Endothelial cell of umbilical vein (primary cell): ENCODE measurements at regions not wholly inside any gene's neighbourhood (a gene's known extent, or its start where the extent isn't known, plus 50 kb on each side); places are given as distances from the start of the nearest gene placed in this dataset.

ENCODE experiments used
- BruUV-seq: library from RNA; stranded (reverse); fragments of 400-500 nt; replicated peaks from 2 replicates; lab custom pipeline; 2021; lab: Mats Ljungman, UMichigan
- CTCF ChIA-PET: fragments of 300-600, 350-600 bp; sonication (Branson Sonifier 250); formaldehyde crosslinking; loops from one replicate; lab custom pipeline; 2021; ENCODE audit warnings: antibody characterized with exemption, inconsistent platforms; lab: Charles Lee
- POLR2A ChIA-PET: fragments of 300-600, 350-600 bp; sonication (Branson Sonifier 250); formaldehyde crosslinking; loops from one replicate; lab custom pipeline; 2021; ENCODE audit warnings: antibody characterized with exemption, inconsistent platforms; lab: Charles Lee
- DNase-seq: peaks from one replicate; pipeline ENCODE4 v3.0.0-alpha.2; 2011; ENCODE audit warnings: low read depth, low spot score
- FAIRE-seq: peaks from 2 replicates; lab custom pipeline; 2011; peaks lifted over from hg19 to GRCh38; lab: Jason Lieb, UNC
- H2AFZ ChIP-seq: 2 replicates; pipeline ENCODE4 v1.6.0; 2012; ENCODE audit warnings: low read depth, low read length, control low read depth, inconsistent platforms
- H3K27ac ChIP-seq: 2 replicates; pipeline ENCODE4 v1.5.1; 2011; ENCODE audit warnings: low read depth, mild to moderate bottlenecking, control low read depth, low read length, moderate library complexity; ENCODE audit not compliant: insufficient read depth
- H3K27me3 ChIP-seq, 2 experiments: 2 replicates each; pipeline versions ENCODE4 v1.6.0 to v1.6.1; 2011; ENCODE audit warnings: low read length in 2 of 2, mixed read lengths in 1 of 2; ENCODE audit not compliant: control insufficient read depth in 2 of 2, insufficient read depth in 2 of 2
- H3K36me3 ChIP-seq, 2 experiments: 2 replicates in 1 of 2; 3 replicates in 1 of 2; pipeline ENCODE4 v1.5.1; 2011; ENCODE audit warnings: low read length in 2 of 2, mild to moderate bottlenecking in 1 of 2, moderate library complexity in 1 of 2; ENCODE audit not compliant: control insufficient read depth in 2 of 2, insufficient read depth in 2 of 2; ENCODE audit errors: extremely low read depth in 1 of 2
- H3K4me1 ChIP-seq: 3 replicates; pipeline ENCODE4 v1.5.1; 2011; ENCODE audit warnings: mild to moderate bottlenecking, low read length; ENCODE audit not compliant: control insufficient read depth, insufficient read depth; ENCODE audit errors: extremely low read depth
- H3K4me2 ChIP-seq: 2 replicates; pipeline ENCODE4 v1.6.1; 2011; ENCODE audit warnings: low read length, control low read depth, mixed read lengths; ENCODE audit not compliant: insufficient read depth
- H3K4me3 ChIP-seq, 3 experiments: fragments of 200-600 bp in 1 of 3; sonication (generic), shearing (Covaris generic) in 1 of 3; replicated peaks in 1 of 3; 2 replicates each; pipeline ENCODE4 v1.5.1; 2011 to 2016; ENCODE audit warnings: control low read depth in 3 of 3, low read length in 3 of 3, mild to moderate bottlenecking in 2 of 3, inconsistent platforms in 1 of 3, low read depth in 1 of 3, moderate library complexity in 1 of 3; ENCODE audit not compliant: insufficient read depth in 1 of 3
- H3K79me2 ChIP-seq: 2 replicates; pipeline ENCODE4 v1.6.0; 2012; ENCODE audit warnings: low read length, inconsistent platforms; ENCODE audit not compliant: control insufficient read depth, insufficient read depth
- H3K9ac ChIP-seq: replicated peaks from 2 replicates; pipeline ENCODE3; 2011; ENCODE audit warnings: low read length, control low read depth; ENCODE audit not compliant: insufficient read depth; ENCODE audit errors: extremely low read depth
- H3K9me1 ChIP-seq: replicated peaks from 3 replicates; pipeline ENCODE4 v1.6.0; 2011; ENCODE audit warnings: mild to moderate bottlenecking, low read length; ENCODE audit not compliant: control insufficient read depth, insufficient read depth; ENCODE audit errors: extremely low read depth
- H3K9me3 ChIP-seq: replicated peaks from 2 replicates; pipeline ENCODE4 v1.5.1; 2012; ENCODE audit warnings: low read length, inconsistent platforms; ENCODE audit not compliant: control insufficient read depth, insufficient read depth
- H4K20me1 ChIP-seq: replicated peaks from 2 replicates; pipeline ENCODE3; 2011; ENCODE audit warnings: mild to moderate bottlenecking, low read length; ENCODE audit not compliant: control insufficient read depth, insufficient read depth; ENCODE audit errors: extremely low read depth
- CTCF ChIP-seq, 2 donors: IDR thresholded peaks; 1 replicate in 1 of 2; 2 replicates in 1 of 2; pipeline ENCODE4 v1.5.1; 2011; ENCODE audit warnings: low read length in 2 of 2, mild to moderate bottlenecking in 2 of 2, moderate library complexity in 2 of 2, control low read depth in 1 of 2, inconsistent platforms in 1 of 2, low read depth in 1 of 2; ENCODE audit not compliant: insufficient read depth in 1 of 2; ENCODE audit errors: extremely low read depth in 1 of 2
- EZH2 ChIP-seq: IDR thresholded peaks from 2 replicates; pipeline ENCODE4 v1.6.1; 2012; ENCODE audit warnings: borderline replicate concordance, low read depth, mild to moderate bottlenecking, moderate library complexity, low read length, inconsistent platforms; ENCODE audit not compliant: severe bottlenecking
- FOS ChIP-seq: IDR thresholded peaks from 2 replicates; pipeline ENCODE4 v1.6.1; 2011; ENCODE audit warnings: mild to moderate bottlenecking, low read length, moderate library complexity, borderline replicate concordance; ENCODE audit not compliant: insufficient read depth
- GATA2 ChIP-seq: IDR thresholded peaks from 2 replicates; pipeline ENCODE4 v1.7.0; 2011; ENCODE audit warnings: low read depth, mild to moderate bottlenecking, moderate library complexity, mixed read lengths, low read length; ENCODE audit not compliant: insufficient read length, insufficient read depth
- JUN ChIP-seq: IDR thresholded peaks from 2 replicates; pipeline ENCODE4 v1.6.1; 2011; ENCODE audit warnings: borderline replicate concordance, low read depth; ENCODE audit not compliant: insufficient read length, insufficient read depth
- MAX ChIP-seq: IDR thresholded peaks from 2 replicates; pipeline ENCODE4 v1.6.1; 2011; ENCODE audit not compliant: insufficient read depth, insufficient read length
- MYC ChIP-seq: IDR thresholded peaks from one replicate; pipeline ENCODE4 v1.6.1; 2011; ENCODE audit warnings: mild to moderate bottlenecking, low read depth, low read length
- POLR2A ChIP-seq: IDR thresholded peaks from 2 replicates; pipeline ENCODE4 v1.6.1; 2012; ENCODE audit warnings: low read depth, mild to moderate bottlenecking, control low read depth, low read length
- POLR2AphosphoS5 ChIP-seq: IDR thresholded peaks from 2 replicates; pipeline ENCODE4 v1.6.1; 2012; ENCODE audit warnings: low read depth, mild to moderate bottlenecking, control low read depth, low read length, moderate library complexity; ENCODE audit not compliant: insufficient read depth
- dilution Hi-C: fragments of 300-500 bp; cut with MboI; formaldehyde crosslinking; loops from one replicate; pipeline ENCODE4 v1.15.0; 2019; ENCODE audit warnings: low sequenced_read_pairs; ENCODE audit not compliant: extremely low pct_ligation_motif_present
- intact Hi-C: fragments of 100-400 bp; cut with micrococcal nuclease; formaldehyde crosslinking; loops from one replicate; pipeline ENCODE4 v1.10.0; 2022

GRCh38 chr13:79231887-79232286, 174.2 kb downstream of the RBM26 start:
- Histone ChIP-seq H3K27ac (no peak overlapping the region), H3K9me1 (no peaks in the 10 kb centered on the region), H4K20me1 (no peaks in the 10 kb centered on the region), H3K4me3 (no peak overlapping the region), H3K79me2 (no peaks in the 10 kb centered on the region), H3K27me3 (peaks cover 2% of the 10 kb centered on the region in 2 experiments), H3K4me2 (no peak overlapping the region), H2AFZ (no peak overlapping the region), H3K36me3 (no peaks in the 10 kb centered on the region), H3K4me1 (no peaks in the 10 kb centered on the region), H3K9me3 (no peaks in the 10 kb centered on the region), H3K9ac (no peak overlapping the region)
- ChIA-PET POLR2A (no interaction called here), CTCF (no interaction called here)
- dilution Hi-C loops, result no loop called here
- FAIRE-seq, result no peak
- intact Hi-C loops, result no loop called here
- no peak for DNase-seq
- no TSS peak for BruUV-seq
- TF ChIP-seq MAX, result no peak
- no peak for TF ChIP-seq JUN
- no peak for TF ChIP-seq MYC
- TF ChIP-seq FOS, result no peak
- no peak for TF ChIP-seq CTCF (IDR thresholded peaks at IDR 0.05; ENCODE audit: extremely low read depth in 1 of 2, insufficient read depth in 1 of 2, low read depth in 1 of 2, low read length in 2 of 2)
- no peak for TF ChIP-seq EZH2
- no peak for TF ChIP-seq GATA2
- TF ChIP-seq POLR2A, result no peak
- TF ChIP-seq POLR2AphosphoS5, result no peak
